ENCODE measurements at regions not wholly inside any gene's neighbourhood (a gene's known extent, or its start where the extent isn't known, plus 50 kb on each side); places are given as distances from the start of the nearest gene placed in this dataset.

DNA sequence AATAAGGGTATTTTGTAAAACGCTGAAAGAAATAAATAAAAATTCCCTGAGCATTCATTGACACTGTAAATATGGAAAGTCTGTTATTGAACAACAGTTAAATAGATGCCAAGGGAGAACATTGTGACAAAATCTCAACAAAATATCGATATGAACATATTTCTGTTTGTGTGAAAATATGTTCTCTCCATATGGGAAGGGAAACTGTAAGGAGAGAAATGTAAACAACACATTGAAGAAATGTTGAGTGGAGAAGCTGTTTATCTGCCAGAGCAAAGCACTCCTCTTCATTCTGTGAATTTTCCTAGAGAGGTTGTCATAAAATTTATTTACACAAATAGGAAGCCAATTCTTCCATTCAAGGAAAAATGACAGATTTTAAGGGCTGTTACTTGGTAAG, 57.1 kb upstream of the EOMES start:
- Histone ChIP-seq H3K4me1 (no peaks in the 10 kb centered on the region), H3K36me3 (no peaks in the 10 kb centered on the region), H3K27ac (no peak overlapping the region), H3K27me3 (no peaks in the 10 kb centered on the region), H3K4me3 (no peak overlapping the region), H3K9me3 (no peaks in the 10 kb centered on the region)
- intact Hi-C loops (cut with DNase I), result no loop called here
- DNase-seq (ENCODE audit: low spot score in 2 of 2), result no peak
- TF ChIP-seq, protein P1, sequence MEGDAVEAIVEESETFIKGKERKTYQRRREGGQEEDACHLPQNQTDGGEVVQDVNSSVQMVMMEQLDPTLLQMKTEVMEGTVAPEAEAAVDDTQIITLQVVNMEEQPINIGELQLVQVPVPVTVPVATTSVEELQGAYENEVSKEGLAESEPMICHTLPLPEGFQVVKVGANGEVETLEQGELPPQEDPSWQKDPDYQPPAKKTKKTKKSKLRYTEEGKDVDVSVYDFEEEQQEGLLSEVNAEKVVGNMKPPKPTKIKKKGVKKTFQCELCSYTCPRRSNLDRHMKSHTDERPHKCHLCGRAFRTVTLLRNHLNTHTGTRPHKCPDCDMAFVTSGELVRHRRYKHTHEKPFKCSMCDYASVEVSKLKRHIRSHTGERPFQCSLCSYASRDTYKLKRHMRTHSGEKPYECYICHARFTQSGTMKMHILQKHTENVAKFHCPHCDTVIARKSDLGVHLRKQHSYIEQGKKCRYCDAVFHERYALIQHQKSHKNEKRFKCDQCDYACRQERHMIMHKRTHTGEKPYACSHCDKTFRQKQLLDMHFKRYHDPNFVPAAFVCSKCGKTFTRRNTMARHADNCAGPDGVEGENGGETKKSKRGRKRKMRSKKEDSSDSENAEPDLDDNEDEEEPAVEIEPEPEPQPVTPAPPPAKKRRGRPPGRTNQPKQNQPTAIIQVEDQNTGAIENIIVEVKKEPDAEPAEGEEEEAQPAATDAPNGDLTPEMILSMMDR (IDR thresholded peaks at IDR 0.05), result no peak

DNA sequence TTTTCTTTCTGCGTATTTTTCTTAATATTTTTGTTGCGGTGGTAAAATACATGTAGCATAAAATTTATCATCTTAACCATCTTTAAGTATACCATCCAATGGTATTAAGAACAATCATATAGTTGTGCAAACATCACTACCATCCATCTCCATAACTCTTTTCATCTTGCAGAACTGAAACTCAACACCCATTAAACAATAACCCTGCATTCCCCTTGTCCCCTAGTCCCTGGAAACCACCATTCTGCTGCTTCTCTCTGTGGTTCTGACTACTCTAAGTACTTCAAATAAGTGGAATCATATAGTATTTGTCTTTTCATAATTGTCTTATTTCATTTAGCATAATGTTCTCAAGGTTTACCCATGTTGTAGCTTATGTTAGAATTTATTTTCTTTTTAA, 67.3 kb upstream of the EOMES start:
- TF ChIP-seq, protein P1 (IDR thresholded peaks at IDR 0.05), result no peak
- intact Hi-C loops (cut with DNase I), result no loop called here

DNA sequence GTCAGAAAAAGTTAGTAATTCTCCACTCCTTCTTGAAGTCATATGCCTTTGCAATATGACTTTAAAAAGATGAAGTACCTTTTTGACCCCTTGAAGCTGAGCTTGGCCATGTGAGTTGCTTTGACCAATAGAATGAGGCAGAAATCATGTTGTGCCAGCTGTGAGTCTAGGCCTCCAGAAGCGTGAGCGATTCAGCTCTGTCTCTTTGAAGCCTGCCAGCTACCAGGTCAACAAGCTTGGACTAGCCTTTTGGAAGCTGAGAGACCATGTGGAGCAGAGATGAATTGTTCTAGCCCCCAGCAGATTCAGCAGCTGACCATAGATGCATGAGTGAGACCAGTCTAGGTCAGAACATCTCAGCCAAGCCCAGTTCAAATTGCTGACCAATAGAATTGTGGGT, 69.8 kb upstream of the EOMES start:
- TF ChIP-seq, protein P1 (IDR thresholded peaks at IDR 0.05), result no peak
- H3K4me3 ChIP-seq, result no peak overlapping the region
- H3K4me1 ChIP-seq, result no peaks in the 10 kb centered on the region
- no peak for DNase-seq (ENCODE audit: low spot score in 2 of 2)
- no peaks in the 10 kb centered on the region for H3K36me3 ChIP-seq
- no peaks in the 10 kb centered on the region for H3K27me3 ChIP-seq
- intact Hi-C loops (cut with DNase I), result no loop called here
- no peak overlapping the region for H3K27ac ChIP-seq
- no peaks in the 10 kb centered on the region for H3K9me3 ChIP-seq

More for the DNA sequence above, 67.3 kb upstream of the EOMES start:
- Histone ChIP-seq H3K27me3 (no peaks in the 10 kb centered on the region), H3K9me3 (no peaks in the 10 kb centered on the region), H3K4me1 (no peaks in the 10 kb centered on the region), H3K4me3 (no peak overlapping the region), H3K27ac (no peak overlapping the region), H3K36me3 (no peaks in the 10 kb centered on the region)
- DNase-seq (ENCODE audit: low spot score in 2 of 2), result no peak

DNA sequence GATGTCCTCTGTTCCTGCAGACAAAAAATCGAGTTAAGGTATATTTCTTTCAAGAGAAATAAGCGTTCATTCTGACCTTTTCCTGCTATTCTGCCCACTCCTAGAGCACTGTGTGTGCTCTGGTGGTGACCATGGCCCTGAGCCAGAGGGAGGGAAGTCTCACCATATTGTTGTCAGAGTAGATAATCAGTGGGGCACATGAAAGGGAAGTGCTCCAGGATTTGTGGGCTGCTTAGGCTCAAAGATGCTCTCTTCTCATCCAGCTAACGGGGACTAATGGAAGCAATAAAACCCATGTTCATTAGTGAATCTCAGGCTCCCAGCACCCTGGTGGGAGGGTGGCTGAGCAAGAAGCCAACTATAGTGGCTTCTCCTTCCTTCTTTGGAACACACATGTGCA, 70.7 kb upstream of the EOMES start:
- intact Hi-C loops (cut with DNase I), result no loop called here
- TF ChIP-seq, protein P1 (IDR thresholded peaks at IDR 0.05), result no peak
- no peaks in the 10 kb centered on the region for H3K9me3 ChIP-seq
- H3K4me3 ChIP-seq, result no peak overlapping the region
- DNase-seq (ENCODE audit: low spot score in 2 of 2), result no peak
- no peaks in the 10 kb centered on the region for H3K27me3 ChIP-seq
- H3K36me3 ChIP-seq, result no peaks in the 10 kb centered on the region
- H3K27ac ChIP-seq, result no peak overlapping the region
- no peaks in the 10 kb centered on the region for H3K4me1 ChIP-seq

DNA sequence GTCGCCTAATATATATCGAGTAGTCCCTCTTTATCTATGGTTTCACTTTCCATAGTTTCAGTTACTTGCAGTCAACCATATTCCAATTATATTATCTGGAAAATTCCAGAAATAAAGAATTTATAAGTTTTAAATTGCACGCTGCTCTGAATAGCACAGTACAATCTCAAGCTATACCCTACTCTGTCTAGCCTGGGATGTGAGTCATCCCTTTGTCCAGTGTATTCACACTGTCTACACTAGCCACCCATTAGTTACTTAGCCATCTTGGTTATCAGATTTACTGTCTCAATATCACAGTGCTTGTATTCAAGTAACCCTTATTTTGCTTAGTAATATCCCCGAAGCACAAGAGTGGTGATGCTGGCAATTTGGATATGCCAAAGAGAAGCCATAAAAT, 72.1 kb upstream of the EOMES start:
- Histone ChIP-seq H3K4me1 (no peaks in the 10 kb centered on the region), H3K4me3 (no peak overlapping the region), H3K9me3 (no peaks in the 10 kb centered on the region), H3K27me3 (no peaks in the 10 kb centered on the region), H3K36me3 (no peaks in the 10 kb centered on the region), H3K27ac (no peak overlapping the region)
- TF ChIP-seq, protein P1 (IDR thresholded peaks at IDR 0.05), result no peak
- intact Hi-C loops (cut with DNase I), result no loop called here
- DNase-seq (ENCODE audit: low spot score in 2 of 2), result no peak

DNA sequence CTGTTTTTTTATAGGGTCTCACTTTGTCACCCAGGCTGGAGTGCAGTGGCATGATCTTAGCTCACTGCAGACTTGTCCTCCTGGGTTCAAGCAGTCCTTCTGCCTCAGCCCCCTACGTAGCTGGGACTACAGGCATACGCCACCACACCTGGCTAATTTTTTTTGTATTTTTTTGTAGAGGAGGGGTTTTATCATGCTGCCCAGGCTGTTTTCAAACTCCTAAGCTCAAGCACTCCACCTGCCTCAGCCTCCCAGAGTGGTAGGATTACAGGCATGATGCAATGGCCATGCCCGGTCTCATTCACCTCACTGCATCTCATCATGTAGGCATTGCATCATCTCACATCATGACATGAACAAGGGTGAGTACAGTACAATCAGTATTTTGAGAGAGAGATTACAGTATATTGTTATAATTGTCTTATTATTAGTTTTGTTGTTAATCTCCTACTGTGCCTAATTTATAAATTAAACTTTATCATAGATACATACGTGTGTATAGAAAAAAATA, 74.3 kb upstream of the EOMES start:
- Histone ChIP-seq H3K4me3 (no peak overlapping the region), H3K27me3 (no peaks in the 10 kb centered on the region), H3K27ac (no peak overlapping the region), H3K36me3 (no peaks in the 10 kb centered on the region), H3K9me3 (no peaks in the 10 kb centered on the region), H3K4me1 (no peaks in the 10 kb centered on the region)
- intact Hi-C loops (cut with DNase I), result no loop called here
- TF ChIP-seq, protein P1 (IDR thresholded peaks at IDR 0.05), result no peak
- no peak for DNase-seq (ENCODE audit: low spot score in 2 of 2)
